ENCODE measurements at regions not wholly inside any gene's neighbourhood (a gene's known extent, or its start where the extent isn't known, plus 50 kb on each side); places are given as distances from the start of the nearest gene placed in this dataset.

GRCh38 chr18:58814317-58814716 is 50.4 kb upstream of the ZNF532 start:
- peaks cover 55% of the 10 kb centered on the region for H3K27me3 Mint-ChIP-seq
- H3K27ac Mint-ChIP-seq: no peak overlapping the region
- peaks cover 7 to 18% (median 8%) of the 10 kb centered on the region in 4 donors for H3K4me1 Mint-ChIP-seq
- Histone ChIP-seq H3K36me3 (ENCODE audit: control insufficient read depth, insufficient read depth, low read length) (no peaks in the 10 kb centered on the region), H3K27me3 (ENCODE audit: control insufficient read depth, insufficient read depth, low read length) (no peaks in the 10 kb centered on the region), H3K27ac (ENCODE audit: insufficient read depth, low read length, poor library complexity, severe bottlenecking) (no peak overlapping the region), H3K4me1 (ENCODE audit: control insufficient read depth, insufficient read depth, low read length, poor library complexity, severe bottlenecking) (peaks cover 6% of the 10 kb centered on the region), H3K4me3 (ENCODE audit: low read depth, low read length) (no peak overlapping the region), H3K9me3 (ENCODE audit: control insufficient read depth in 2 of 2, low read length in 2 of 2) (no peaks in the 10 kb centered on the region)
- no peak for DNase-seq
- H3K36me3 Mint-ChIP-seq: no peaks in the 10 kb centered on the region
- no peak for ATAC-seq (ENCODE audit: low read depth in 2 of 2)
- H3K9me3 Mint-ChIP-seq: no peaks in the 10 kb centered on the region
- no peak overlapping the region for H3K4me3 Mint-ChIP-seq

Measured in CD4-positive, CD25-positive, alpha-beta regulatory T cell (primary cell).